Lower leg skin (tissue), 4 donors: ENCODE measurements at regions not wholly inside any gene's neighbourhood (a gene's known extent, or its start where the extent isn't known, plus 50 kb on each side); places are given as distances from the start of the nearest gene placed in this dataset.

Experiments
- DNase-seq, 2 donors: peaks; one replicate each; pipeline ENCODE4 v3.0.0-alpha.2; 2019; ENCODE audit warnings: low spot score in 2 of 2
- H3K4me3 ChIP-seq: fragments of 200-600 bp; sonication (generic); 2 replicates; pipeline ENCODE4 v1.5.1; 2017; ENCODE audit warnings: mild to moderate bottlenecking, low read depth; ENCODE audit not compliant: poor library complexity, severe bottlenecking
- CTCF ChIP-seq, 3 donors: fragments of 450-650 bp; IDR thresholded peaks; one replicate each; pipeline ENCODE4 v1.5.1; 2016; ENCODE audit warnings: antibody characterized with exemption in 3 of 3, mild to moderate bottlenecking in 3 of 3, moderate library complexity in 2 of 3
- POLR2A ChIP-seq, 2 donors: fragments of 450-650 bp; IDR thresholded peaks; one replicate each; pipeline ENCODE4 v1.6.1; 2016 to 2017; ENCODE audit warnings: antibody characterized with exemption in 2 of 2, mild to moderate bottlenecking in 1 of 2, moderate library complexity in 1 of 2
- WGBS, 2 donors: methylation state at CpG; one replicate each; pipeline ENCODE4 v1.1.5; 2018; 5-methylcytosine and 5-hydroxymethylcytosine counted together
- intact Hi-C: fragments of 100-400 bp; cut with DNase I; formaldehyde crosslinking; loops from one replicate; pipeline ENCODE4 v1.15.0; 2023; ENCODE audit warnings: low total_unique reads

GRCh38 chr1:221317537-221317936 is 424.4 kb downstream of the DUSP10 start:
- no peak for DNase-seq
- no peak for TF ChIP-seq CTCF (IDR thresholded peaks at IDR 0.05)
- TF ChIP-seq POLR2A (IDR thresholded peaks at IDR 0.05): no peak
- intact Hi-C loops: no loop called here
- WGBS, 2 donors: 77 to 85% methylated on average over 3 of the region's 3 CpGs
- H3K4me3 ChIP-seq: no peak overlapping the region

GRCh38 chr1:221327954-221328353 is 413.9 kb downstream of the DUSP10 start:
- no peak for DNase-seq

GRCh38 chr1:221328371-221328770 is 413.5 kb downstream of the DUSP10 start:
- intact Hi-C loops: no loop called here
- WGBS, 2 donors: 80 to 88% methylated on average over 2 of the region's 2 CpGs

More at GRCh38 chr1:221327954-221328353, 413.9 kb downstream of the DUSP10 start:
- no peak overlapping the region for H3K4me3 ChIP-seq
- TF ChIP-seq CTCF (IDR thresholded peaks at IDR 0.05): no peak
- intact Hi-C loops: no loop called here
- 58 to 67% methylated on average over 4 of the region's 4 CpGs for WGBS, 2 donors

GRCh38 chr1:221331273-221332183 is 410.4 kb downstream of the DUSP10 start:
- intact Hi-C loops: no loop called here
- WGBS, 2 donors: 97 to 98% methylated on average over 1 of the region's 1 CpG
- no peak for TF ChIP-seq CTCF (IDR thresholded peaks at IDR 0.05)
- TF ChIP-seq POLR2A (IDR thresholded peaks at IDR 0.05): no peak

More at GRCh38 chr1:221328371-221328770, 413.5 kb downstream of the DUSP10 start:
- no peak for DNase-seq
- no peak overlapping the region for H3K4me3 ChIP-seq
- no peak for TF ChIP-seq POLR2A (IDR thresholded peaks at IDR 0.05)
- no peak for TF ChIP-seq CTCF (IDR thresholded peaks at IDR 0.05)

GRCh38 chr1:221334062-221334461 is 407.8 kb downstream of the DUSP10 start:
- DNase-seq: no peak
- H3K4me3 ChIP-seq: no peak overlapping the region
- WGBS, 2 donors: 34 to 38% methylated on average over 2 of the region's 2 CpGs
- TF ChIP-seq CTCF (IDR thresholded peaks at IDR 0.05) (no peak), POLR2A (IDR thresholded peaks at IDR 0.05) (no peak)
- intact Hi-C loops: no loop called here

More at GRCh38 chr1:221331273-221332183, 410.4 kb downstream of the DUSP10 start:
- no peak overlapping the region for H3K4me3 ChIP-seq
- no peak for DNase-seq
